Activated naive CD4-positive, alpha-beta T cell treated with anti-CD3 and anti-CD28 coated beads, Interleukin-2, amount 50 U/mL, for 24 hours (primary cell): ENCODE measurements at regions not wholly inside any gene's neighbourhood (a gene's known extent, or its start where the extent isn't known, plus 50 kb on each side); places are given as distances from the start of the nearest gene placed in this dataset.
"Not testable (repeated sequence)": the region's sequence is repeated elsewhere in the genome, so short reads cannot be mapped to it uniquely, and the experiment has no call there.

ENCODE experiments used
- H3K27ac Mint-ChIP-seq: one replicate; pipeline ENCODE4 v1.8.0; 2021; ENCODE audit warnings: mild to moderate bottlenecking, mixed read lengths
- H3K27me3 Mint-ChIP-seq: one replicate; pipeline ENCODE4 v1.8.0; 2021; ENCODE audit warnings: mixed read lengths
- H3K36me3 Mint-ChIP-seq: one replicate; pipeline ENCODE4 v1.8.0; 2021; ENCODE audit warnings: mixed read lengths
- H3K4me1 Mint-ChIP-seq: one replicate; pipeline ENCODE4 v1.8.0; 2021; ENCODE audit warnings: mixed read lengths
- H3K4me3 Mint-ChIP-seq: one replicate; pipeline ENCODE4 v1.8.0; 2021; ENCODE audit warnings: mild to moderate bottlenecking, mixed read lengths
- H3K9me3 Mint-ChIP-seq: one replicate; pipeline ENCODE4 v1.8.0; 2021; ENCODE audit warnings: mixed read lengths

GRCh38 chr15:84164423-84165292 is 70.9 kb upstream of the GOLGA6L4 start:
- H3K27me3 Mint-ChIP-seq, H3K36me3 Mint-ChIP-seq: not testable (repeated sequence)

GRCh38 chr15:84170029-84170428 is 65.5 kb upstream of the GOLGA6L4 start:
- not testable (repeated sequence) for H3K27me3 Mint-ChIP-seq, H3K27ac Mint-ChIP-seq, H3K36me3 Mint-ChIP-seq, H3K4me3 Mint-ChIP-seq, H3K9me3 Mint-ChIP-seq, H3K4me1 Mint-ChIP-seq

More at GRCh38 chr15:84164423-84165292, 70.9 kb upstream of the GOLGA6L4 start:
- not testable (repeated sequence) for H3K9me3 Mint-ChIP-seq, H3K4me1 Mint-ChIP-seq, H3K27ac Mint-ChIP-seq, H3K4me3 Mint-ChIP-seq

GRCh38 chr15:84173231-84173610 is 62.4 kb upstream of the GOLGA6L4 start:
- H3K36me3 Mint-ChIP-seq, H3K4me1 Mint-ChIP-seq, H3K27ac Mint-ChIP-seq, H3K27me3 Mint-ChIP-seq, H3K4me3 Mint-ChIP-seq, H3K9me3 Mint-ChIP-seq: not testable (repeated sequence)
